GM18909 (cell line): ENCODE measurements at regions not wholly inside any gene's neighbourhood (a gene's known extent, or its start where the extent isn't known, plus 50 kb on each side); places are given as distances from the start of the nearest gene placed in this dataset.
"Not testable (repeated sequence)": the region's sequence is repeated elsewhere in the genome, so short reads cannot be mapped to it uniquely, and the experiment has no call there.

Experiments
- ATAC-seq: cut with Tn5 transposase; IDR thresholded peaks from one replicate; pipeline ENCODE4 v1.9.1; 2021; ENCODE audit warnings: mild to moderate bottlenecking; ENCODE audit not compliant: unreplicated experiment, poor library complexity

DNA sequence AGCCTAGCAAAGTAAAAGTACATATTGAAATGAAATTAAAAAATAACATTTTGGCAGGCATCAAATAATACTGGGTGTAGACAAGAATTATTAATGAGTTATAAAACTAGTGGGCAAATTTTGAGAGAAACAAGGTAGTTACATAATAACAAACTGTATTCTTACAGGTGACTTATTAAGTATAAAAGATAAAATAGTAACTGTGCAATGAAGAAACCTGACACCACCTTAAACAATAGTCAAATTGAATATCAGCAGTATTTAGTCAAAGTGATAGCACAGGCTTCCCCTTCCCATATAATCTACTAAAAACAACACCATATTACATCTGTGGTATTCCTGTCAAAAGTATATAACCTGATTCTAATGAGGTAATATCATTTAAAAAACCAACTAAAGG lies 1099.8 kb upstream of the CRIM1 start:
- ATAC-seq, result no peak

DNA sequence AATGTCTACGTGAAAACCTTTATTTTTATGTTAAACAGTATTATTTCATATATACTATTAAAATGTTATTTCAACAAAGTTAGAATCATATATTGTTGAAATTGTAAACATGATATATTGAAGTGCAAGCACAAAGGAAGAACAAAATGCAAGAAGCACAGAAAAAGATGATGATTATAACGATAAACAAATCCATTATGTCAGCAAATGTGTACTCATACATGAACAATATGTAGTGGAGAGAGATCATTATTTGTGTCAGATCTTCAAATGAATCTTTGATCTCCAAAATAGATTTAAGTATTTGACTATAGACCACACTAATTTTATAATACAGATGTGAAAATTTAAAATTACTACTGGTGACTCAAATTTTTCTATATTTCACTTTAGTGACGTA lies 1104.4 kb upstream of the CRIM1 start:
- no peak for ATAC-seq

DNA sequence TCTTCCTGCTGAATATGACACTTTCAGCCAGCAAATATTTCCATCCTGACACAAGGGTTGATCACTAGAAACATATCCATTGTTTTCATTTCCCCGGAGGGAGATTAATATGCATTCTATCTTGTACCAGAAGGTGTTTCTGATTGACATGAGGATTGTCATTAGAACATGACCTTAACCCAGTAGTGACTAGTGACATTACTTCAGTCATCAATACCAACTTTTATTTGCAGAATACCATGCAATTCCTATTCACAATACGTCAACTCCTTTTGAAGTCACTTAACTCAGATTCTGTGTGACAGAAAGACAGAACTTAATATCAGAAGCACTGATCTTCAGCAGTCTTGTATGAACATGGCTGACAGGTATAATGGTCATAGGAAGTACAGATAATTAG lies 1108.9 kb upstream of the CRIM1 start:
- ATAC-seq, result no peak

DNA sequence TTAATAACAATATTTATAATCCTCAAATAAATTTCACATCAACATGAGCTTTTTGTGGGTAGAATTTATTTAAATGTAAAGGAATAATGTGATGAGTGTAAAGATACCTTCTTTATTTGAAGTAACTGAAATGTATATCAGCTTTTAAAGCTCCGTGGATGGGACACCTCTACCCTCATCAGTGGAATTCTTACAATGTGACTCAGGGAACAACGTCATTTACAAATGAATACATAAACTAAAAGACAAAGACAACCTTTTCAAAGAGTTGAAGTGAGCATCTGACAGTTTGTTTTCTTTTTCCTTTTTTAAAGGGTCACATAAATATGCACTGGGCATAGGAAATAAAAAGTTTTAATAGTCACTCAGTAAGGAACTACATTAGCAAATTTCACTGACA lies 1127.0 kb upstream of the CRIM1 start:
- ATAC-seq, result no peak

DNA sequence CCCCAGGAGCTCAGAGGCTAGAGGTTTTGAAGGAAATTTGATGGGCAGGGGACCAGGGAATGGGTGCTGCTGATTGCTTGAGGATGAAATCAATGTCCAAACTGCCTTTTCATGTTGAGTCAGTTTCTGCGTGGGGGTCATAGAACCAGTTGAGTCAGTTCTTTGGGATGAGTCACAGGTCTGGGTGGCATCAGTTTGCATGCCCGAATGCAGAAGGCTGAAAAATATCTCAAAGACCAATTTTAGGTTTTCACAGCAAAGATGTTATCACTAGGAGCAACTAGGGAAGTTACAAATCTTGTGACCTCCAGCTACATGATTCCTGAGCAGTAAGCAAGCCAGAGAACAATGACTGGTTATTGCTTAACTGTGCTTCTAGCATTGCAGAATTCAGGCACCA lies 1135.1 kb upstream of the CRIM1 start:
- ATAC-seq, result no peak

- no peak for ATAC-seq
Measured at GRCh38 chr2:35204881-35205280, 1150.7 kb upstream of the CRIM1 start.

DNA sequence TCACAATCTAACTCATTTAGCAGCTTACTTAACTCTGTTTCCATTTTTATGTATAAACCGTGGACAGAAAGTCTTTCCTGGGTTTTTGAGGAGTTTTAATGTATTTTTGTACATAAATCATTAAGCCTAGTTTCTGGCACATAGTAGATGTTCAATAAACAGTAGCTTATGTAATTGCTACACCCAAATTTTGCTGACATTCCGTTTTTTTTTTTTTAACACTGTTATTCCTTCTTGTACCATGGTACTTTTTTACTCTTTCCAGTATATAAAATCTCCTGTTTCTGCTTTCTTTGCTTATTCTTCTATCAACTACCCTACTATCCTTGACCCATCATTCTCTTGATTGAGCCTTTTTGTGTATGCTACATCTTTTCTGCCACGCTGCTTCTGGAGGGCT lies 1151.3 kb upstream of the CRIM1 start:
- ATAC-seq, result no peak

GRCh38 chr2:35199298-35199697 lies 1156.3 kb upstream of the CRIM1 start:
- no peak for ATAC-seq

DNA sequence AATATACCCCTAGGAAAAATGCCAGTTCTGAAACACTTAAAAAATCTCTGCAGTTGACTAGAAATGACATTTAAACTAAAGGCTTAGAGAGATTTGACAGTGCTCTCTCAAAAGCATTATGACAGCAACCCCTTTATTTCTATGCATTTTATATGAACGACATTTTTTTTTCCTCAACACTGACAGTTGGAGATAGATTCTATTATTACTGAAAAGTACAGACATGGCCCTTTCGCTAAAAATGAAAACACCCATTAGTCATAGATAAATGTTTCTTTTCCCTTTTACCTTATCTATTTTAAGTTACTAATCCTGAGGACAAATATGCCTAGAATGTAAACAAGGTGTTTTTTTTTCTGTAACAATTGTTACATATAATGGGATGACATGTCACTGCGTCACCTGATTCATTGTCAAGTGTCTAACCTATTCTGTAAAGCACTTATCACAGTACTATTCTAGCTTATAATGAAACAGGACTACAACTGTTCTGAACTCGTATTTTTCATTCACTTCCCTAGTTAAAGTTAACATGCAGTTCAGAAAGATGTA lies 1169.6 kb upstream of the CRIM1 start:
- no peak for ATAC-seq

- ATAC-seq, result no peak
Measured at GRCh38 chr2:35184471-35184870, 1171.1 kb upstream of the CRIM1 start.

DNA sequence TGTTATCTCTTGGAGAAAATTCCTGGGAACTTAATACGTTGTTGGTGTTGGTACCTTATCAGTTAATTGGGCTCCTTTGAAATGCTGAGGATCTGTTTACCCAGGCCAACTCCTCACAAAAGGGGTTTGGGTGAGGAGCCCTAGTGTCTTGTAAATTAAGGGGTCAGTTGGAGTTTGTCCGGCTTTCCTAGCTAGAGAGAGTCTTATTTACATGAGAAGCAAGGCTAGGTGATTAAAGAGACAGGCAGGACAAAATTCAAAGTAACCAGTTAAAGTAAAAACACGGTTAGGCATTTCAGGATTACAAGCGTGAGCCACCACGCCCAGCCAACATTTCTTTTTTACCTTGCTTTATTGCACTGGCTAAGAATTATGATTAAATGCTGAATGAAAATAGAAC lies 1178.9 kb upstream of the CRIM1 start:
- ATAC-seq, result not testable (repeated sequence)

- no peak for ATAC-seq
Measured at GRCh38 chr2:35174845-35175244, 1180.7 kb upstream of the CRIM1 start.

GRCh38 chr2:35172687-35173086 lies 1182.9 kb upstream of the CRIM1 start:
- no peak for ATAC-seq

DNA sequence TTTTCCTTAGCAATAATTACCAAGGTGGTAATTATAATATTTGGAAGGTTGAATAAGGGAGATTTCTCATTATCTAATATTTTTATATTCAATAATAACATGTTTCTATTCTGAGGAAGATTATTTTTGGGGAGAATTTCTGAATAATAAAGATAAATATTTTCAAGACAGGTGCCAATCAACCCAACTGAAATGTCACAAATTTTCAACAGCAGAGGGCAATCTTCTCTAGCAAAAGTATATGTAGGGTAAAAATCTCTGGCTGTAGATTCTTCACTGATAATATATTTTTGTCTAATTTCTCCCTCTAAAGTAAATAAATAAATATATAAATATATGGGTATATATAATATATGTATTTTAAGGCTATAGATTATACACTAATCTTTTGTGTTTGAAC lies 1187.2 kb upstream of the CRIM1 start:
- ATAC-seq, result no peak

- ATAC-seq, result no peak
Measured at GRCh38 chr2:35163948-35164347, 1191.6 kb upstream of the CRIM1 start.

DNA sequence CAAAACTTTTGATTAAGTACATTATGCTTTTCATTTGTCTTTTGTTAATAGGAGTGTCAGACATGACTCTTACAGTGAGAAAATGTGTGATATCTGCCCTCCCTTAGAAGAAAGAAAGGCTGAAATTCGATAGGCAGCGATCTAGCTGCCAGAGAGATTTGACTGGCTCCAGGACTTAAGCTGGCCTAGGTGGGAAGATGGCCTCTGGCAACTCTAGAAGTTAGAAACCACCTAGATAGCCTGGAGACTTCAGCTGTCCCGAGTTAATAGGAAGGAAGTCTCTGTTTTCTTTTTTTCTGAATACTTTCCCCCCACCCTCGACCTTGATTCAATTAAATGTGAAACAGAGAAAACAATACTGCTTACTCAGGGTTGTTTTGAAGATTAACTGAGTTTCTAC lies 1194.7 kb upstream of the CRIM1 start:
- no peak for ATAC-seq

GRCh38 chr2:35125871-35126270 lies 1229.7 kb upstream of the CRIM1 start:
- no peak for ATAC-seq

DNA sequence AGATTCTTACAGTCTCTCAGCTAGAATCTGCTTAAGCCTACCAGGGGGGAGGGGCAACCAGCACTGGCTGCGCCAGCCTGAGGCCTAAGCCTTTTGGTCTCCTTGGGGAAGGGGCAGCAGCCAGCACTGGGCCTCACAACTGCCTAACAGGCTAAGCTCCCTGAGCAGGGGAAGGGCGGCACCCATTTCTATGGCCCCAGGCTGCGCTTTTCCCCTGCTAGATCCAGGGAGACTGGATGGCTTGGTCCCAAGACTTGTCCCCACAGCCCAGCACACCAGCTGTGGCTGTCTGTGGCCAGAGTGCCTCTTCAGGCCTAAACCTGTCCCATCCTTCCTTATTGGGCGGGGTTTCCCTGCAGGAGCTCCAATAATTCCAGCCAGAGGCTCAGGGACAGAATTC lies 1230.3 kb upstream of the CRIM1 start:
- no peak for ATAC-seq

DNA sequence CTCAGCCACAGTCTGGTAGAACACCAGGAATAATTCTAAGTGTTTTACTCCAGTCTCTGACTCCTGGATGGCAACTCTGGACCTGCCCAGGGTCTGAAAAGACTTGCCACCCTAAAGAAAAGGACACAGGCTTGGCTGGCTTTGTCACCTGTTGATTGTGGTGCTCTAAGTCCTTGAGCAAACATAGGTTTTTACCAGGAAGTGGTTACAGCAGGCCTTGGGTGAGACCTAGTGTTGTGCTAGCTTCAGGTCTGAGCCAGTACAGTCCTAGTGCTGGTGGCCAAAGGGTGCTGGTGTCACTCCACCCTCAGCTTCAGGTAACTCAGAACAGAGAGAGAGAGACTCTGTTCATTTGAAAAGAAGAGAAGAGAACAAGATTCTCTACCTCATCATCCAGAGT lies 1239.4 kb upstream of the CRIM1 start:
- no peak for ATAC-seq

- ATAC-seq, result no peak
Measured at GRCh38 chr2:35114765-35115164, 1240.8 kb upstream of the CRIM1 start.

DNA sequence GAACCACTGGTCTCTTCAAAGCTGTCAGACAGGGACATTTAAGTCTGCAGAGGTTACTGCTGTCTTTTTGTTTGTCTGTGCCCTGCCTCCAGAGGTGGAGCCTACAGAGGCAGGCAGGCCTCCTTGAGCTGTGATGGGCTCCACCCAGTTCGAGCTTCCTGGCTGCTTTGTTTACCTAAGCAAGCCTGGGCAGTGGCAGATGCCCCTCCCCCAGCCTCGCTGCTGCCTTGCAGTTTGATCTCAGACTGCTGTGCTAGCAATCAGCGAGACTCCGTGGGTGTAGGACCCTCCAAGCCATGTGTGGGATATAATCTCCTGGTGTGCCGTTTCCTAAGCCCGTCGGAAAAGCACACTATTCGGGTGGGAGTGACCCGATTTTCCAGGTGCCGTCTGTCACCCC lies 1243.2 kb upstream of the CRIM1 start:
- not testable (repeated sequence) for ATAC-seq

DNA sequence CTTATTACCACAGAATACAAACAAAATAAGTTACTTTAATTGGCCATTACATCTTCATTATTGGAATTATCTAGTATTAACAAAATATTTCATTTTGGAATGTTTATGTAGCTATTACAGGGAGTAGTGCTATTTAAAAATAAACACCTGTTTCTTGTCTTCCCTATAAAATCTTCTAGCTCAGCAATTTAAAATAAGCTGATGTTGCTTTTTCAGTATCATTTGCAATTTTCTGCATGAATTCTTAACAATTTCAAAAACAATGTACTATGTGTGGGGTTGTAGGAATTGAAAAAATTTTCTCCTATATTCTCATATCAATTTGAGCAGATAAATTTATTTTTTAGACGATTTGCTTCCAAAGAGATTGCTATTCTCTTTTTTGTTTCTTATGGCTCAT lies 1251.3 kb upstream of the CRIM1 start:
- no peak for ATAC-seq

- ATAC-seq, result no peak
Measured at GRCh38 chr2:35099342-35099741, 1256.2 kb upstream of the CRIM1 start.
